ENCODE measurements at regions not wholly inside any gene's neighbourhood (a gene's known extent, or its start where the extent isn't known, plus 50 kb on each side); places are given as distances from the start of the nearest gene placed in this dataset.
A peak's percentile ranks its signal among the peaks of the same experiment; 100 is the strongest.

GRCh38 chr7:54664235-54665228, 94.5 kb downstream of the SEC61G start:
- Histone ChIP-seq H3K9ac (no peak overlapping the region), H3K27me3 (peaks cover 39% of the 10 kb centered on the region), H3K36me3 (no peaks in the 10 kb centered on the region), H3K4me1 (no peaks in the 10 kb centered on the region), H3K27ac (no peak overlapping the region), H3K79me2 (ENCODE audit: low read depth) (no peaks in the 10 kb centered on the region), H4K20me1 (ENCODE audit: low read depth) (no peaks in the 10 kb centered on the region), H2AFZ (replicated peaks) (peak overlapping the region; percentile 99), H3K9me3 (ENCODE audit: low read depth) (no peaks in the 10 kb centered on the region), H3K4me2 (peak overlapping the region; percentile 89), H3F3A (ENCODE audit: low read depth) (no peaks in the 10 kb centered on the region), H3K4me3 (peak overlapping the region; percentile 60)
- TF ChIP-seq EZH2 (IDR thresholded peaks at IDR 0.05) (no peak), CTCF (IDR thresholded peaks at IDR 0.05) (peak; percentile 63)
- peak; percentile 88 for DNase-seq (ENCODE audit: low spot score)
- peaks cover 16% of the 10 kb centered on the region for H3K4me1 Mint-ChIP-seq
- H3K4me3 Mint-ChIP-seq = peak overlapping the region; percentile 85
- no peaks in the 10 kb centered on the region for H3K36me3 Mint-ChIP-seq
- H3K27me3 Mint-ChIP-seq (ENCODE audit: insufficient read depth, low read depth) = peaks cover 21% of the 10 kb centered on the region
- peaks cover 10% of the 10 kb centered on the region for H3K9me3 Mint-ChIP-seq
- H3K27ac Mint-ChIP-seq = peak overlapping the region; percentile 22

- Mint-ChIP-seq H3K27ac (no peak overlapping the region), H3K27me3 (ENCODE audit: insufficient read depth, low read depth) (peaks cover 21% of the 10 kb centered on the region), H3K4me3 (peak overlapping the region; percentile 85), H3K9me3 (peaks cover 7% of the 10 kb centered on the region), H3K36me3 (no peaks in the 10 kb centered on the region), H3K4me1 (peaks cover 16% of the 10 kb centered on the region)
- H3K9me3 ChIP-seq (ENCODE audit: low read depth) = no peaks in the 10 kb centered on the region
- no peak overlapping the region for H3K9ac ChIP-seq
- no peak for DNase-seq (ENCODE audit: low spot score)
- H3K36me3 ChIP-seq = no peaks in the 10 kb centered on the region
- H4K20me1 ChIP-seq (ENCODE audit: low read depth) = no peaks in the 10 kb centered on the region
- no peaks in the 10 kb centered on the region for H3K4me1 ChIP-seq
- H2AFZ ChIP-seq (replicated peaks) = peak overlapping the region; percentile 99
- peak overlapping the region; percentile 60 for H3K4me3 ChIP-seq
- no peaks in the 10 kb centered on the region for H3K79me2 ChIP-seq (ENCODE audit: low read depth)
- TF ChIP-seq EZH2 (IDR thresholded peaks at IDR 0.05) (no peak), CTCF (IDR thresholded peaks at IDR 0.05) (no peak), EZH2phosphoT487 (IDR thresholded peaks at IDR 0.05) (no peak)
- H3K27ac ChIP-seq = no peak overlapping the region
- H3F3A ChIP-seq (ENCODE audit: low read depth) = no peaks in the 10 kb centered on the region
- peak overlapping the region; percentile 89 for H3K4me2 ChIP-seq
- H3K27me3 ChIP-seq = peaks cover 39% of the 10 kb centered on the region
These were observed 95.3 kb downstream of the SEC61G start for GRCh38 chr7:54663603-54664234.

GRCh38 chr7:54663186-54663585, 95.8 kb downstream of the SEC61G start:
- Histone ChIP-seq H3K4me3 (no peak overlapping the region), H3K36me3 (no peaks in the 10 kb centered on the region), H3K9ac (no peak overlapping the region), H3K27ac (no peak overlapping the region), H3K27me3 (peaks cover 39% of the 10 kb centered on the region), H4K20me1 (ENCODE audit: low read depth) (no peaks in the 10 kb centered on the region), H3F3A (ENCODE audit: low read depth) (no peaks in the 10 kb centered on the region), H3K9me3 (ENCODE audit: low read depth) (no peaks in the 10 kb centered on the region), H3K4me2 (no peak overlapping the region), H3K4me1 (no peaks in the 10 kb centered on the region), H2AFZ (replicated peaks) (no peak overlapping the region), H3K79me2 (ENCODE audit: low read depth) (no peaks in the 10 kb centered on the region)
- Mint-ChIP-seq H3K4me3 (peak overlapping the region; percentile 85), H3K4me1 (peaks cover 16% of the 10 kb centered on the region), H3K27ac (no peak overlapping the region), H3K27me3 (ENCODE audit: insufficient read depth, low read depth) (peaks cover 21% of the 10 kb centered on the region), H3K9me3 (peaks cover 7% of the 10 kb centered on the region), H3K36me3 (no peaks in the 10 kb centered on the region)
- TF ChIP-seq EZH2phosphoT487 (IDR thresholded peaks at IDR 0.05) = no peak
- TF ChIP-seq EZH2 (IDR thresholded peaks at IDR 0.05) = no peak
- no peak for TF ChIP-seq CTCF (IDR thresholded peaks at IDR 0.05)
- DNase-seq (ENCODE audit: low spot score) = no peak
